Naive B cell (primary cell): ENCODE measurements at regions not wholly inside any gene's neighbourhood (a gene's known extent, or its start where the extent isn't known, plus 50 kb on each side); places are given as distances from the start of the nearest gene placed in this dataset.

ENCODE experiments used
- ATAC-seq, 2 donors: fragments of 150-1000 bp; cut with Tn5 transposase; 2 replicates each; pipeline ENCODE4 v1.10.0; 2021; ENCODE audit warnings: low read depth in 2 of 2, mild to moderate bottlenecking in 2 of 2, moderate library complexity in 2 of 2
- DNase-seq: peaks from one replicate; pipeline ENCODE4 v3.0.0; 2022
- H3K27ac Mint-ChIP-seq, 6 donors: one replicate each; pipeline ENCODE4 v1.8.0; 2020 to 2022; ENCODE audit warnings: mild to moderate bottlenecking in 6 of 6, mixed read lengths in 6 of 6, moderate library complexity in 5 of 6, inconsistent platforms in 2 of 6
- H3K27me3 Mint-ChIP-seq, 3 donors: one replicate each; pipeline ENCODE4 v1.8.0; 2021 to 2022; ENCODE audit warnings: mixed read lengths in 3 of 3, mild to moderate bottlenecking in 1 of 3
- H3K36me3 Mint-ChIP-seq, 2 donors: one replicate each; pipeline ENCODE4 v1.8.0; 2020 to 2022; ENCODE audit warnings: mixed read lengths in 2 of 2, inconsistent platforms in 1 of 2, mild to moderate bottlenecking in 1 of 2
- H3K4me1 Mint-ChIP-seq, 3 donors: one replicate each; pipeline ENCODE4 v1.8.0; 2020 to 2022; ENCODE audit warnings: mixed read lengths in 3 of 3, inconsistent platforms in 1 of 3, mild to moderate bottlenecking in 1 of 3, moderate library complexity in 1 of 3
- H3K4me3 Mint-ChIP-seq, 8 donors: one replicate each; pipeline ENCODE4 v1.8.0; 2020 to 2022; ENCODE audit warnings: mild to moderate bottlenecking in 8 of 8, mixed read lengths in 8 of 8, moderate library complexity in 8 of 8, inconsistent platforms in 2 of 8
- H3K9me3 Mint-ChIP-seq, 7 donors: one replicate each; pipeline ENCODE4 v1.8.0; 2020 to 2022; ENCODE audit warnings: mixed read lengths in 7 of 7, mild to moderate bottlenecking in 5 of 7, inconsistent platforms in 2 of 7, moderate library complexity in 1 of 7

GRCh38 chr5:77843570-77844372 is 67.6 kb upstream of the TBCA start:
- ATAC-seq (peak; percentile 23 to 45), DNase-seq (no peak)
- H3K4me1 Mint-ChIP-seq, result peaks cover 9 to 13% (median 12%) of the 10 kb centered on the region in 3 donors
- H3K36me3 Mint-ChIP-seq, result no peaks in the 10 kb centered on the region
- peaks cover 42 to 50% (median 43%) of the 10 kb centered on the region in 3 donors for H3K27me3 Mint-ChIP-seq
- no peak overlapping the region for H3K27ac Mint-ChIP-seq
- H3K4me3 Mint-ChIP-seq, result peak overlapping the region; percentile 67 to 91 (median 88)
- H3K9me3 Mint-ChIP-seq, result no peaks in the 10 kb centered on the region

DNA sequence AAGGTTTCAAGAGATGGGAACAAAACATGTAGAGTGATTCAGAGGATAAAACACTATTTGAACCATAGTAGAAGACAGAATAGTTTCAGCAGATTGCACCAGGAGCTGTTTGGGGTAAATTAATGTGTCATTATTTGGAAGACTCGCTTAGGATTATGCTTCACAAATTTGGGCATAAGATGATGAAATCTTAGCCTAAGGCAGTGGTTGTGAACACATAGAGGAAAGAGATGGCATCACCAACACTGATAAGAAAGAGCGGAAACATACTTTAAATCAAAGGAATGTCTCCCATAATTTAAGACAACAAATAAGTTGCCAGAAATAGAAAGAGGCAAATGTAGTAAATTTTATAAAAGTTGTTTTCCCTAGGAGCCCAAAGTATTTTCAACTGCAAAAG is 66.1 kb upstream of the TBCA start:
- peaks cover 9 to 13% (median 12%) of the 10 kb centered on the region in 3 donors for H3K4me1 Mint-ChIP-seq
- H3K36me3 Mint-ChIP-seq, result no peaks in the 10 kb centered on the region
- no peak overlapping the region for H3K27ac Mint-ChIP-seq
- ATAC-seq (no peak), DNase-seq (no peak)
- peaks cover 42 to 50% (median 42%) of the 10 kb centered on the region in 3 donors for H3K27me3 Mint-ChIP-seq
- no peak overlapping the region for H3K4me3 Mint-ChIP-seq
- H3K9me3 Mint-ChIP-seq, result no peaks in the 10 kb centered on the region

- H3K27me3 Mint-ChIP-seq, result peaks cover 36 to 44% (median 42%) of the 10 kb centered on the region in 3 donors
Observed at GRCh38 chr5:77841616-77842015, 65.5 kb upstream of the TBCA start.

DNA sequence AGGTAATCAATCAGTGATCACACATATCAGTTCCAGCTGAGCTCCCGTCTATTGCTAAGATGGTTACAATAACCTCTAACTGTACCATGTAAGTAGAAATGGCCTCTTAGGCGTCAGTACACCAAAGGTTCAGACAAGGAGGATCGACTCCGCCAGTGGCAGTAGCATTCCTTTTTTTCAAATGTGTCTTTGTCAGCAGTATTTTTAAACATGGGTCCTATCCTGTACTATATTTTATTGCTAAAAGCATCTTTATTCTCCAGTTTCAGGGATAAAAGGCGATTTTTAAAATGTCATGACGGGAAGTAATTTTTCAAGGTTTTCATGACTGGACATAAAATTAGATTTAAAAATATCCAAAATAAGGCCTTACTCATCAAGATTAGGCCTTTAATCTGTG is 64.8 kb upstream of the TBCA start:
- Mint-ChIP-seq H3K27ac (no peak overlapping the region), H3K4me1 (peaks cover 9 to 13% (median 12%) of the 10 kb centered on the region in 3 donors), H3K36me3 (no peaks in the 10 kb centered on the region), H3K27me3 (peaks cover 33 to 43% (median 38%) of the 10 kb centered on the region in 3 donors), H3K9me3 (no peaks in the 10 kb centered on the region), H3K4me3 (no peak overlapping the region)
- ATAC-seq, result no peak
- DNase-seq, result no peak

More at GRCh38 chr5:77841616-77842015, 65.5 kb upstream of the TBCA start:
- H3K4me3 Mint-ChIP-seq, result peak overlapping the region in 1 of 8 donors; percentile 22
- H3K27ac Mint-ChIP-seq, result no peak overlapping the region
- ATAC-seq (no peak), DNase-seq (no peak)
- peaks cover 9 to 13% (median 12%) of the 10 kb centered on the region in 3 donors for H3K4me1 Mint-ChIP-seq
- H3K36me3 Mint-ChIP-seq, result no peaks in the 10 kb centered on the region
- H3K9me3 Mint-ChIP-seq, result no peaks in the 10 kb centered on the region

DNA sequence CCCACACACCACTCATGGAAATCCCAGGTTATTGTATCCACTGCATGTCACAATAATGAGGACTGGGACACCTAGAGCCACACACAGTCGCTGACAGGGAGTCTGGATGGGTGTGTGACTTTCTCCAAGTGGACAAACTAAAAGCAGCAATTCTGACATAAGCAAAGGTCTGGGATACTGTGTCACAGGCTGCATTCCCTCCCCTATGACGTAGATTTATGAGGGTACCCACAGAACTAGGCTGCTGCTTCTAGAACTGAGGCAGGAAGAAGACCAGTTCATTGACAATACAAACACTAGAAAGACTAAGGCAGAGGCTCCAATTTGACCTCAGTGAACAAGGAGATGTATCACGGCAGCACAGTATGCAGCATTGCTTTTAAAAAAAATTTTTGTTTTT is 63.6 kb upstream of the TBCA start:
- ATAC-seq (no peak), DNase-seq (no peak)

GRCh38 chr5:77832938-77833337 is 56.8 kb upstream of the TBCA start:
- no peaks in the 10 kb centered on the region for H3K4me1 Mint-ChIP-seq
- no peaks in the 10 kb centered on the region for H3K9me3 Mint-ChIP-seq
- H3K27ac Mint-ChIP-seq, result no peak overlapping the region
- H3K4me3 Mint-ChIP-seq, result no peak overlapping the region
- peaks cover 32 to 36% (median 35%) of the 10 kb centered on the region in 3 donors for H3K27me3 Mint-ChIP-seq
- ATAC-seq (no peak), DNase-seq (no peak)
- no peaks in the 10 kb centered on the region for H3K36me3 Mint-ChIP-seq

More for the DNA sequence above, 63.6 kb upstream of the TBCA start:
- Mint-ChIP-seq H3K4me1 (peaks cover 4 to 7% (median 6%) of the 10 kb centered on the region in 3 donors), H3K27me3 (peaks cover 24 to 35% (median 32%) of the 10 kb centered on the region in 3 donors), H3K9me3 (no peaks in the 10 kb centered on the region), H3K27ac (no peak overlapping the region), H3K36me3 (no peaks in the 10 kb centered on the region), H3K4me3 (no peak overlapping the region)

DNA sequence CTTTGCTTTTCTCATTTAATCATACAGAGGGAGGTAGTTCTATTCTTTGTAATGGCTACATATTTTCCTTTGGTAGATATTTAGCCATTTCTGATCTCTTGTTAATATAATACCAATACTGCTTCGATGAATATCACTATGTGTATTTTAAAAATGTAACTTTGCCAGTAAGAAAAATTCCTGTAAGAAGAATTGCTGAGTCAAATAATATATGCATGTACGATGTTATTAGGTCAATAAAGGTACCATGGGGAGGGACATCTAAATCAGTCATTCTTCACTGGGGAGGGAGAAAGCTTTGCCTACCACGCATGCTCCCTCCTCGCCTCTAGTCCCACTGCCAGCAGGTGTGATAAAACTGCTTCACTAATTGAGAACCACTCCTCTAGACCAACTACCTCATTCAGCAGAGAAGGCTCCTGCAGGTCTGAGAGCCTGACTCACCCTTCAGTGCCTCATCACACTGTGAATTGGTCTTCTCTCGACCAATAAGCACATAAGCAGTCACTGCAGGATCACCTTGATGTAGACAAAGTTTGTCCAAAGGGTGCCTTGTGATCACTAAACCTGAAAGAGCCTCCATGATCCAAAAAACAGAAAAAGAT is 56.1 kb upstream of the TBCA start:
- Mint-ChIP-seq H3K4me3 (no peak overlapping the region), H3K4me1 (no peaks in the 10 kb centered on the region), H3K9me3 (no peaks in the 10 kb centered on the region), H3K27ac (no peak overlapping the region), H3K36me3 (no peaks in the 10 kb centered on the region), H3K27me3 (peaks cover 35 to 39% (median 36%) of the 10 kb centered on the region in 3 donors)
- DNase-seq (no peak), ATAC-seq (no peak)

DNA sequence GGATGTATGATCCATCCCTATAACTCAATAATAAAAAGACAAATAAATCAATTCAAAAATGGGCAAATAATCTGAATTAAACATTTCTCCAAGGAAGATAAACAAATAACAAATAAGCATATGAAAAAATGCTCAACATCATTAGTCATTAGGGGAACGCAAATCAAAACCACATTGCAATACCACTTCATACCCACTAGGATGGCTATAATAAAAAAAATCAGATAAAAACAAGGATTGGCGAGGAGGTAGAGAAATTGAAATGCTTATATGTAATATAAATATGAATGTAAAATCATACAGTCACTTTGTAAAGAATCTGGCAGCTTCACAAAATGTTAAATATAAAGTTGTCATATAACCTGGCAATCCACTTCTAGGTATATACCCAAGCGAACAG is 52.3 kb upstream of the TBCA start:
- DNase-seq, result no peak

More for the DNA sequence above, 52.3 kb upstream of the TBCA start:
- ATAC-seq, result no peak
- Mint-ChIP-seq H3K36me3 (no peaks in the 10 kb centered on the region), H3K27me3 (peaks cover 34 to 44% (median 35%) of the 10 kb centered on the region in 3 donors), H3K27ac (no peak overlapping the region), H3K4me3 (no peak overlapping the region), H3K4me1 (no peaks in the 10 kb centered on the region), H3K9me3 (no peaks in the 10 kb centered on the region)
